HCT116 (cell line): ENCODE measurements at regions not wholly inside any gene's neighbourhood (a gene's known extent, or its start where the extent isn't known, plus 50 kb on each side); places are given as distances from the start of the nearest gene placed in this dataset.

Source experiments
- ATAC-seq: fragments of 200-7000 bp; cut with Tn5 transposase; 2 replicates; pipeline ENCODE4 v1.9.1; 2020; ENCODE audit warnings: mild to moderate bottlenecking, moderate library complexity
- BruUV-seq: library from RNA; stranded (reverse); fragments of 400-500 nt; replicated peaks from 2 replicates; lab custom pipeline; 2021; lab: Mats Ljungman, UMichigan
- CTCF ChIA-PET: fragments of 300-600 bp; sonication (Branson Sonifier 250); formaldehyde crosslinking; loops from one replicate; lab custom pipeline; 2021; ENCODE audit warnings: antibody characterized with exemption; lab: Charles Lee
- POLR2A ChIA-PET: fragments of 300-600, 350-600 bp; sonication (Branson Sonifier 250); formaldehyde crosslinking; loops from one replicate; lab custom pipeline; 2021; ENCODE audit warnings: antibody characterized with exemption; lab: Charles Lee
- RAD21 ChIA-PET, 2 experiments: fragments of 300-600 bp; sonication (Branson Sonifier 250); formaldehyde crosslinking; loops; one replicate each; lab custom pipeline; 2023; ENCODE audit warnings: low total read pairs in 2 of 2; ENCODE audit not compliant: uncharacterized antibody in 2 of 2, unreplicated experiment in 2 of 2, low non-redundant PET in 1 of 2; lab: Charles Lee
- DNase-seq: peaks from one replicate; pipeline ENCODE4 v3.0.0-alpha.2; 2010; ENCODE audit warnings: low read depth, low spot score
- H2AFZ ChIP-seq: fragments of 200-600 bp; shearing (Covaris generic), sonication (generic); 2 replicates; pipeline ENCODE4 v1.6.1; 2017; ENCODE audit warnings: low read depth, mixed run types, mixed read lengths, antibody characterized with exemption, low read length; ENCODE audit not compliant: poor library complexity, severe bottlenecking
- H3K27ac ChIP-seq: 2 replicates; pipeline ENCODE4 v1.5.1; 2012; ENCODE audit warnings: low read depth, low read length
- H3K27me3 ChIP-seq: fragments of 200-600 bp; sonication (generic); 2 replicates; pipeline ENCODE4 v1.6.1; 2016; ENCODE audit warnings: mixed run types, low read length, mixed read lengths; ENCODE audit not compliant: insufficient read depth
- H3K36me3 ChIP-seq, 2 experiments: fragments of 200-500 bp in 1 of 2; fragments of 200-600 bp in 1 of 2; sonication (Bioruptor generic) in 1 of 2; sonication (generic) in 1 of 2; 2 replicates each; pipeline versions ENCODE4 v1.5.1 to v1.6.1; 2014 to 2016; ENCODE audit warnings: low read length in 2 of 2, inconsistent platforms in 1 of 2, mixed read lengths in 1 of 2, mixed run types in 1 of 2; ENCODE audit not compliant: insufficient read depth in 2 of 2, control insufficient read depth in 1 of 2
- H3K4me1 ChIP-seq, 2 experiments: fragments of 200-600 bp in 1 of 2; sonication (generic) in 1 of 2; 2 replicates each; pipeline versions ENCODE4 v1.5.1 to v1.6.1; 2012 to 2017; ENCODE audit warnings: low read length in 2 of 2, inconsistent platforms in 1 of 2, mild to moderate bottlenecking in 1 of 2, mixed read lengths in 1 of 2, mixed run types in 1 of 2, moderate library complexity in 1 of 2; ENCODE audit not compliant: insufficient read depth in 2 of 2, control insufficient read depth in 1 of 2
- H3K4me2 ChIP-seq: fragments of 200-600 bp; sonication (generic); 2 replicates; pipeline ENCODE4 v1.6.1; 2017; ENCODE audit warnings: mixed run types, low read length, mixed read lengths
- H3K4me3 ChIP-seq, 2 experiments: fragments of 200-600 bp in 1 of 2; sonication (generic) in 1 of 2; replicated peaks in 1 of 2; 2 replicates each; pipeline ENCODE4 v1.5.1; 2011 to 2016; ENCODE audit warnings: low read length in 2 of 2, control low read depth in 1 of 2, low read depth in 1 of 2, mild to moderate bottlenecking in 1 of 2, mixed read lengths in 1 of 2, mixed run types in 1 of 2
- H3K79me2 ChIP-seq: fragments of 200-600 bp; sonication (generic); 2 replicates; pipeline ENCODE4 v1.6.1; 2017; ENCODE audit warnings: mild to moderate bottlenecking, mixed run types, low read length, moderate library complexity, mixed read lengths; ENCODE audit not compliant: insufficient read depth
- H3K9ac ChIP-seq: fragments of 200-600 bp; sonication (generic); 2 replicates; pipeline ENCODE4 v1.6.1; 2016; ENCODE audit warnings: low read length, mixed read lengths
- H3K9me2 ChIP-seq: fragments of 200-600 bp; sonication (generic), shearing (Covaris generic); 2 replicates; pipeline ENCODE4 v1.6.1; 2017; ENCODE audit warnings: mixed run types, mild to moderate bottlenecking, moderate library complexity; ENCODE audit not compliant: insufficient read depth
- H3K9me3 ChIP-seq, 2 experiments: fragments of 200-500 bp in 1 of 2; fragments of 200-600 bp in 1 of 2; sonication (Bioruptor generic) in 1 of 2; sonication (generic) in 1 of 2; 2 replicates each; pipeline ENCODE4 v1.6.1; 2014 to 2017; ENCODE audit warnings: low read length in 2 of 2, mixed read lengths in 2 of 2, inconsistent platforms in 1 of 2, low read depth in 1 of 2, mild to moderate bottlenecking in 1 of 2, mixed run types in 1 of 2, moderate library complexity in 1 of 2; ENCODE audit not compliant: control insufficient read depth in 1 of 2, insufficient read depth in 1 of 2
- H4K20me1 ChIP-seq: fragments of 200-600 bp; sonication (generic), shearing (Covaris generic); 2 replicates; pipeline ENCODE4 v1.6.1; 2017; ENCODE audit warnings: mixed run types, mild to moderate bottlenecking, moderate library complexity; ENCODE audit not compliant: insufficient read depth
- ATF3 ChIP-seq: IDR thresholded peaks from 2 replicates; pipeline ENCODE4 v1.6.1; 2012
- CBX3 ChIP-seq: IDR thresholded peaks from 2 replicates; pipeline ENCODE4 v1.6.1; 2012; ENCODE audit warnings: low read depth
- CEBPB ChIP-seq: IDR thresholded peaks from 2 replicates; pipeline ENCODE4 v1.6.1; 2012; ENCODE audit warnings: low read depth
- CTCF ChIP-seq, 3 experiments: fragments of 200-600 bp in 1 of 3; sonication (generic) in 1 of 3; IDR thresholded peaks in 2 of 3; conservative IDR thresholded peaks in 1 of 3; 2 replicates each; pipeline ENCODE4 v1.5.1; 2012 to 2017; ENCODE audit warnings: low read depth in 2 of 3, low read length in 2 of 3, antibody characterized with exemption in 1 of 3, borderline replicate concordance in 1 of 3, control low read depth in 1 of 3, mild to moderate bottlenecking in 1 of 3, mixed read lengths in 1 of 3, mixed run types in 1 of 3, moderate library complexity in 1 of 3; ENCODE audit not compliant: insufficient read depth in 1 of 3
- EGR1 ChIP-seq: IDR thresholded peaks from 2 replicates; pipeline ENCODE4 v1.6.1; 2012; ENCODE audit warnings: low read depth
- ELF1 ChIP-seq: IDR thresholded peaks from 2 replicates; pipeline ENCODE4 v1.6.1; 2012; ENCODE audit warnings: low read depth, borderline replicate concordance
- FOSL1 ChIP-seq: IDR thresholded peaks from 2 replicates; pipeline ENCODE4 v1.6.1; 2012; ENCODE audit warnings: low read depth
- JUND ChIP-seq: IDR thresholded peaks from 2 replicates; pipeline ENCODE4 v1.6.1; 2012
- MAX ChIP-seq: IDR thresholded peaks from 2 replicates; pipeline ENCODE4 v1.6.1; 2012
- RAD21 ChIP-seq: IDR thresholded peaks from 2 replicates; pipeline ENCODE4 v1.6.1; 2012; ENCODE audit warnings: low read depth, mild to moderate bottlenecking
- SIN3A ChIP-seq: IDR thresholded peaks from 2 replicates; pipeline ENCODE4 v1.6.1; 2012; ENCODE audit warnings: low read depth
- SP1 ChIP-seq: IDR thresholded peaks from 2 replicates; pipeline ENCODE4 v1.6.1; 2012; ENCODE audit warnings: low read depth
- SRF ChIP-seq: IDR thresholded peaks from 2 replicates; pipeline ENCODE4 v1.6.1; 2012; ENCODE audit warnings: low read depth
- YY1 ChIP-seq: IDR thresholded peaks from 2 replicates; pipeline ENCODE4 v1.6.1; 2011; ENCODE audit warnings: low read length, low read depth, moderate library complexity, mild to moderate bottlenecking; ENCODE audit not compliant: insufficient replicate concordance; ENCODE audit errors: extremely low read depth
- ZBTB33 ChIP-seq: IDR thresholded peaks from 2 replicates; pipeline ENCODE4 v1.6.1; 2011; ENCODE audit warnings: mild to moderate bottlenecking, low read length, moderate library complexity; ENCODE audit not compliant: insufficient replicate concordance; ENCODE audit errors: extremely low read depth
- ZFX ChIP-seq: fragments of 450-650 bp; IDR thresholded peaks from 2 replicates; pipeline ENCODE4 v1.6.1; 2017
- ZNF274 ChIP-seq: fragments of 200-500 bp; sonication (Bioruptor generic); IDR thresholded peaks from 2 replicates; pipeline ENCODE4 v1.6.1; 2014; ENCODE audit warnings: mild to moderate bottlenecking, low read depth, low read length, inconsistent platforms
- intact Hi-C: fragments of 100-400 bp; cut with micrococcal nuclease; formaldehyde crosslinking; loops from 2 replicates; pipeline ENCODE4 v1.10.0; 2022

- Histone ChIP-seq H3K4me3 (no peak overlapping the region), H3K9me2 (no peaks in the 10 kb centered on the region), H3K79me2 (no peaks in the 10 kb centered on the region), H2AFZ (no peak overlapping the region), H3K27ac (no peak overlapping the region), H3K9ac (no peak overlapping the region), H3K4me2 (no peak overlapping the region)
- CTCF ChIA-PET: no interaction called here
- ATAC-seq: no peak
- no TSS peak for BruUV-seq
- intact Hi-C loops: no loop called here
- RAD21 ChIA-PET: no interaction called here
- TF ChIP-seq YY1 (no peak), ATF3 (no peak), MAX (no peak), SIN3A (no peak), CEBPB (no peak), SP1 (no peak), EGR1 (no peak), JUND (no peak), ZNF274 (no peak)
- TF ChIP-seq, all 23 proteins: peak for 0
- Histone ChIP-seq H4K20me1 (no peaks in the 10 kb centered on the region), H3K27me3 (no peaks in the 10 kb centered on the region), H3K4me1 (no peaks in the 10 kb centered on the region), H3K9me3 (no peaks in the 10 kb centered on the region), H3K36me3 (no peaks in the 10 kb centered on the region)
- no peak for DNase-seq
- POLR2A ChIA-PET: no interaction called here
These were observed 451.3 kb upstream of the AGTR1 start for GRCh38 chr3:148246291-148246923.

GRCh38 chr3:148253713-148254112 lies 444.0 kb upstream of the AGTR1 start:
- BruUV-seq: no TSS peak
- Histone ChIP-seq H3K9me3 (no peaks in the 10 kb centered on the region), H3K4me1 (no peaks in the 10 kb centered on the region), H2AFZ (no peak overlapping the region), H3K36me3 (no peaks in the 10 kb centered on the region), H4K20me1 (no peaks in the 10 kb centered on the region), H3K4me3 (no peak overlapping the region), H3K79me2 (no peaks in the 10 kb centered on the region), H3K27ac (no peak overlapping the region), H3K4me2 (no peak overlapping the region), H3K9me2 (no peaks in the 10 kb centered on the region), H3K27me3 (no peaks in the 10 kb centered on the region), H3K9ac (no peak overlapping the region)
- ChIA-PET POLR2A (no interaction called here), RAD21 (no interaction called here), CTCF (no interaction called here)
- DNase-seq: no peak
- ATAC-seq: no peak
- intact Hi-C loops: no loop called here
- TF ChIP-seq CTCF (IDR thresholded peaks at IDR 0.05 in 2 of 3, conservative IDR thresholded peaks at IDR 0.05 in 1 of 3; ENCODE audit: borderline replicate concordance in 1 of 3, insufficient read depth in 1 of 3, low read depth in 2 of 3, low read length in 2 of 3) (no peak), SRF (no peak), FOSL1 (no peak), ZFX (no peak), CBX3 (no peak), ZBTB33 (no peak), ELF1 (no peak), RAD21 (no peak)
